ENCODE measurements at regions not wholly inside any gene's neighbourhood (a gene's known extent, or its start where the extent isn't known, plus 50 kb on each side); places are given as distances from the start of the nearest gene placed in this dataset.
"Not testable (repeated sequence)": the region's sequence is repeated elsewhere in the genome, so short reads cannot be mapped to it uniquely, and the experiment has no call there.

GRCh38 chr10:2575460-2575859 lies 491.9 kb upstream of the PFKP start:
- Histone ChIP-seq H3K4me3 (no peak overlapping the region), H3K9me3 (no peaks in the 10 kb centered on the region), H3K4me1 (no peaks in the 10 kb centered on the region), H3K27ac (no peak overlapping the region), H3K36me3 (no peaks in the 10 kb centered on the region), H3K27me3 (no peaks in the 10 kb centered on the region)
- intact Hi-C loops (cut with DNase I) = no loop called here
- TF ChIP-seq, protein P1, sequence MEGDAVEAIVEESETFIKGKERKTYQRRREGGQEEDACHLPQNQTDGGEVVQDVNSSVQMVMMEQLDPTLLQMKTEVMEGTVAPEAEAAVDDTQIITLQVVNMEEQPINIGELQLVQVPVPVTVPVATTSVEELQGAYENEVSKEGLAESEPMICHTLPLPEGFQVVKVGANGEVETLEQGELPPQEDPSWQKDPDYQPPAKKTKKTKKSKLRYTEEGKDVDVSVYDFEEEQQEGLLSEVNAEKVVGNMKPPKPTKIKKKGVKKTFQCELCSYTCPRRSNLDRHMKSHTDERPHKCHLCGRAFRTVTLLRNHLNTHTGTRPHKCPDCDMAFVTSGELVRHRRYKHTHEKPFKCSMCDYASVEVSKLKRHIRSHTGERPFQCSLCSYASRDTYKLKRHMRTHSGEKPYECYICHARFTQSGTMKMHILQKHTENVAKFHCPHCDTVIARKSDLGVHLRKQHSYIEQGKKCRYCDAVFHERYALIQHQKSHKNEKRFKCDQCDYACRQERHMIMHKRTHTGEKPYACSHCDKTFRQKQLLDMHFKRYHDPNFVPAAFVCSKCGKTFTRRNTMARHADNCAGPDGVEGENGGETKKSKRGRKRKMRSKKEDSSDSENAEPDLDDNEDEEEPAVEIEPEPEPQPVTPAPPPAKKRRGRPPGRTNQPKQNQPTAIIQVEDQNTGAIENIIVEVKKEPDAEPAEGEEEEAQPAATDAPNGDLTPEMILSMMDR (IDR thresholded peaks at IDR 0.05) = no peak
- DNase-seq (ENCODE audit: extremely low spot score in 2 of 2) = no peak

DNA sequence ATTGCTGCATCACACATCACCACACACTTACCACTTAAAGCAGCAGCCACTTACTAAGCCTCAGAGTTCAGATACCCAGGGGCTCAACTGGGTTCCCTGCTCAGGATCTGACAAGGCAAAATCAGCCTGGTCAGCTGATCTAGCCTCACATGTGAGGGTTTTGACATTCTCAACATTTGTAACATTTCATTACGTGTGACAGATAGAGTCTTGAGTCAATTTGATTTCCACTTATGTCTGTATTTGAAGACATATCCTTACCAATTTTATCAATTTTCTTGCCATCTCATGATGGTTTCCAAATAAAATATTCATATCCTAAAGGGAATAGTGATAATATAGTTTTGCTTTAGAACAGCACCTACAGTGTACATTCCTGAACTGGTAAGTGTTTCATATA lies 494.7 kb upstream of the PFKP start:
- Histone ChIP-seq H3K4me1 (no peaks in the 10 kb centered on the region), H3K36me3 (no peaks in the 10 kb centered on the region), H3K9me3 (no peaks in the 10 kb centered on the region), H3K27ac (no peak overlapping the region), H3K4me3 (no peak overlapping the region), H3K27me3 (no peaks in the 10 kb centered on the region)
- intact Hi-C loops (cut with DNase I) = no loop called here
- DNase-seq (ENCODE audit: extremely low spot score in 2 of 2) = no peak
- TF ChIP-seq, protein P1 (IDR thresholded peaks at IDR 0.05) = no peak
- TF ChIP-seq POLR2A (IDR thresholded peaks at IDR 0.05) (no peak), POLR2AphosphoS5 (IDR thresholded peaks at IDR 0.05; ENCODE audit: insufficient read depth in 1 of 2, low read depth in 1 of 2) (no peak)

- TF ChIP-seq POLR2A (IDR thresholded peaks at IDR 0.05) (no peak), POLR2AphosphoS5 (IDR thresholded peaks at IDR 0.05; ENCODE audit: insufficient read depth in 1 of 2, low read depth in 1 of 2) (no peak)
- TF ChIP-seq, protein P1 (IDR thresholded peaks at IDR 0.05) = no peak
- Histone ChIP-seq H3K27me3 (no peaks in the 10 kb centered on the region), H3K27ac (no peak overlapping the region), H3K9me3 (no peaks in the 10 kb centered on the region), H3K4me3 (no peak overlapping the region), H3K4me1 (no peaks in the 10 kb centered on the region), H3K36me3 (no peaks in the 10 kb centered on the region)
- intact Hi-C loops (cut with DNase I) = no loop called here
- DNase-seq (ENCODE audit: extremely low spot score in 2 of 2) = no peak
These were observed 510.5 kb upstream of the PFKP start for GRCh38 chr10:2556883-2557282.

DNA sequence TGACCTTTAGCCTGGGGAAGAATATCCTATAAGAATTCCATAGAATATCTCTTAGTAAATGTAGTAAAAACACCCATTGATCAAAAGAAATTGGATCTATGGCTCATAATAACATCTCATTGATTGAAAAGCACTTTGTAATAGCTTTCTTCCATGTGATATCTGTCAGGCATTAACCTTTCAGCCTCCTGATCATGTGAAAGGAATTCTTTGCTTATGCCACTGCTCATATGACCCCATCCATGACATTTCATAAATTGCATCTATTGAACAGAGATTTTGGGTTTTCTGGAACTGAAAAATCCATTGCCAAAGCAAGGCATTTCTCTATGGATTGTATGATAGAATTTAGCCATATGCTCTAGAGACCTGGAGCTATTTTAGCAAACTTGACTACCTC lies 519.3 kb upstream of the PFKP start:
- intact Hi-C loops (cut with DNase I) = no loop called here
- TF ChIP-seq, protein P1 (IDR thresholded peaks at IDR 0.05) = no peak
- TF ChIP-seq POLR2AphosphoS5 (IDR thresholded peaks at IDR 0.05; ENCODE audit: insufficient read depth in 1 of 2, low read depth in 1 of 2) = no peak
- no peak for TF ChIP-seq POLR2A (IDR thresholded peaks at IDR 0.05)

GRCh38 chr10:2547606-2548005 lies 519.7 kb upstream of the PFKP start:
- Histone ChIP-seq H3K4me1 (no peaks in the 10 kb centered on the region), H3K4me3 (no peak overlapping the region), H3K27me3 (no peaks in the 10 kb centered on the region), H3K27ac (no peak overlapping the region), H3K36me3 (no peaks in the 10 kb centered on the region), H3K9me3 (no peaks in the 10 kb centered on the region)
- no peak for DNase-seq (ENCODE audit: extremely low spot score in 2 of 2)
- no peak for TF ChIP-seq POLR2AphosphoS5 (IDR thresholded peaks at IDR 0.05; ENCODE audit: insufficient read depth in 1 of 2, low read depth in 1 of 2)
- TF ChIP-seq, protein P1 (IDR thresholded peaks at IDR 0.05) = no peak
- TF ChIP-seq POLR2A (IDR thresholded peaks at IDR 0.05) = no peak
- intact Hi-C loops (cut with DNase I) = no loop called here

More for the DNA sequence above, 519.3 kb upstream of the PFKP start:
- no peak for DNase-seq (ENCODE audit: extremely low spot score in 2 of 2)
- Histone ChIP-seq H3K36me3 (no peaks in the 10 kb centered on the region), H3K9me3 (no peaks in the 10 kb centered on the region), H3K27ac (no peak overlapping the region), H3K4me1 (no peaks in the 10 kb centered on the region), H3K27me3 (no peaks in the 10 kb centered on the region), H3K4me3 (no peak overlapping the region)

DNA sequence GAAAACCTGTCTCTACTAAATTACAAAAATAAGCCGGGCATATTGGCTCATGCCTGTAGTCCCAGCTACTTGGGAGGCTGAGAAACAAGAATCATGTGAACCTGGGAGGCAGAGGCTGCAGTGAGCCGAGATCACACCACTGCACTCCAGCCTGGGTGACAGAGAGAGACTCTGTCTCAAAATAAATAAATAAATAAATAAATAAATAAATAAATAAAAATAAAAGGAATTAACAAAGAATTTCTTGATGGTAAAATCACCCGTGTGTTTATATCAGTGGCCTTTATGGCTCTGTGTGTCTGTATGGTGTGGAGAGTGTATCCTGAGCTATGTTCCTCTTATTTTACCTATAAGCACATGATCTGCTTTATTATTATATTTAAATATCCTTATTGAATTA lies 520.5 kb upstream of the PFKP start:
- H3K9me3 ChIP-seq; H3K36me3 ChIP-seq; H3K4me3 ChIP-seq; H3K4me1 ChIP-seq; intact Hi-C loops (cut with DNase I); DNase-seq (ENCODE audit: extremely low spot score in 2 of 2); H3K27me3 ChIP-seq; H3K27ac ChIP-seq: not testable (repeated sequence)
